Loucy (cell line): ENCODE measurements at regions not wholly inside any gene's neighbourhood (a gene's known extent, or its start where the extent isn't known, plus 50 kb on each side); places are given as distances from the start of the nearest gene placed in this dataset.
"Not testable (repeated sequence)": the region's sequence is repeated elsewhere in the genome, so short reads cannot be mapped to it uniquely, and the experiment has no call there.

Source experiments
- H2AFZ ChIP-seq: fragments of 200-600 bp; sonication (generic); 2 replicates; pipeline ENCODE4 v1.6.0; 2016; ENCODE audit warnings: antibody characterized with exemption, mild to moderate bottlenecking, low read length, moderate library complexity
- H3F3A ChIP-seq: fragments of 200-600 bp; 2 replicates; pipeline ENCODE4 v1.6.0; 2016; ENCODE audit warnings: antibody characterized with exemption, low read depth, mild to moderate bottlenecking
- H3K27me3 ChIP-seq: fragments of 200-600 bp; sonication (generic); 2 replicates; pipeline ENCODE4 v1.6.1; 2014; ENCODE audit warnings: low read length, mild to moderate bottlenecking; ENCODE audit not compliant: insufficient read depth, poor library complexity, severe bottlenecking
- H3K36me3 ChIP-seq: fragments of 200-600 bp; sonication (generic); 2 replicates; pipeline ENCODE4 v1.6.1; 2016; ENCODE audit warnings: low read length; ENCODE audit not compliant: insufficient read depth
- H3K4me1 ChIP-seq: fragments of 200-600 bp; sonication (generic); 2 replicates; pipeline ENCODE4 v1.5.1; 2014; ENCODE audit warnings: low read length, mild to moderate bottlenecking; ENCODE audit not compliant: insufficient read depth, poor library complexity, severe bottlenecking
- H3K4me2 ChIP-seq: fragments of 200-600 bp; sonication (generic); 2 replicates; pipeline ENCODE4 v1.6.0; 2014; ENCODE audit warnings: antibody characterized with exemption, low read length, low read depth, mild to moderate bottlenecking; ENCODE audit not compliant: poor library complexity, severe bottlenecking
- H3K4me3 ChIP-seq: fragments of 200-600 bp; sonication (generic); 2 replicates; pipeline ENCODE4 v1.5.1; 2014; ENCODE audit warnings: low read length, mild to moderate bottlenecking, mixed read lengths; ENCODE audit not compliant: poor library complexity, severe bottlenecking
- H3K79me2 ChIP-seq: fragments of 200-600 bp; sonication (generic); 2 replicates; pipeline ENCODE4 v1.6.1; 2014; ENCODE audit warnings: low read length; ENCODE audit not compliant: insufficient read depth
- H3K9ac ChIP-seq: fragments of 200-600 bp; sonication (generic); 2 replicates; pipeline ENCODE4 v1.6.0; 2014; ENCODE audit warnings: mild to moderate bottlenecking, low read depth, low read length, moderate library complexity; ENCODE audit not compliant: poor library complexity, severe bottlenecking
- H3K9me2 ChIP-seq: fragments of 200-600 bp; sonication (generic); replicated peaks from 2 replicates; pipeline ENCODE4 v1.6.1; 2016; ENCODE audit warnings: low read depth, low read length, mixed read lengths
- H3K9me3 ChIP-seq: fragments of 200-600 bp; sonication (generic); 2 replicates; pipeline ENCODE4 v1.6.1; 2014; ENCODE audit warnings: mild to moderate bottlenecking, antibody characterized with exemption, low read length, low read depth; ENCODE audit not compliant: insufficient read depth
- H4K20me1 ChIP-seq: fragments of 200-600 bp; sonication (generic); 2 replicates; pipeline ENCODE4 v1.6.0; 2014; ENCODE audit warnings: antibody characterized with exemption, low read length, mild to moderate bottlenecking; ENCODE audit not compliant: insufficient read depth, poor library complexity, severe bottlenecking
- CTCF ChIP-seq: fragments of 200-600 bp; sonication (generic); conservative IDR thresholded peaks from 2 replicates; pipeline ENCODE4 v1.5.1; 2014; ENCODE audit warnings: mild to moderate bottlenecking, antibody characterized with exemption, low read length
- EZH2phosphoT487 ChIP-seq: fragments of 200-600 bp; IDR thresholded peaks from 2 replicates; pipeline ENCODE4 v1.6.1; 2018; ENCODE audit warnings: antibody characterized with exemption, mild to moderate bottlenecking, moderate library complexity, borderline replicate concordance

GRCh38 chr5:125070961-125071360 is 324.5 kb upstream of the ZNF608 start:
- H3K4me2 ChIP-seq: no peak overlapping the region
- no peaks in the 10 kb centered on the region for H3K27me3 ChIP-seq
- H3K36me3 ChIP-seq: no peaks in the 10 kb centered on the region
- H4K20me1 ChIP-seq: no peaks in the 10 kb centered on the region
- no peak overlapping the region for H3K4me3 ChIP-seq
- H2AFZ ChIP-seq: no peak overlapping the region
- no peaks in the 10 kb centered on the region for H3K9me2 ChIP-seq
- no peaks in the 10 kb centered on the region for H3K9me3 ChIP-seq
- no peaks in the 10 kb centered on the region for H3F3A ChIP-seq
- TF ChIP-seq CTCF (no peak), EZH2phosphoT487 (no peak)
- H3K79me2 ChIP-seq: no peaks in the 10 kb centered on the region
- H3K4me1 ChIP-seq: peaks cover 6% of the 10 kb centered on the region
- no peak overlapping the region for H3K9ac ChIP-seq

GRCh38 chr5:125073090-125073489 is 326.7 kb upstream of the ZNF608 start:
- H3K27me3 ChIP-seq: no peaks in the 10 kb centered on the region
- H2AFZ ChIP-seq: no peak overlapping the region
- no peaks in the 10 kb centered on the region for H4K20me1 ChIP-seq

GRCh38 chr5:125075567-125075966 is 329.1 kb upstream of the ZNF608 start:
- Histone ChIP-seq H2AFZ (no peak overlapping the region), H3K9me2 (no peaks in the 10 kb centered on the region), H3K9ac (no peak overlapping the region), H3K9me3 (no peaks in the 10 kb centered on the region), H3K4me3 (no peak overlapping the region), H3K27me3 (no peaks in the 10 kb centered on the region), H3F3A (no peaks in the 10 kb centered on the region), H3K4me1 (no peaks in the 10 kb centered on the region), H3K36me3 (no peaks in the 10 kb centered on the region), H4K20me1 (no peaks in the 10 kb centered on the region), H3K79me2 (no peaks in the 10 kb centered on the region), H3K4me2 (no peak overlapping the region)
- TF ChIP-seq CTCF (no peak), EZH2phosphoT487 (no peak)

More at GRCh38 chr5:125073090-125073489, 326.7 kb upstream of the ZNF608 start:
- Histone ChIP-seq H3K4me3 (no peak overlapping the region), H3K79me2 (no peaks in the 10 kb centered on the region), H3K4me1 (no peaks in the 10 kb centered on the region), H3F3A (no peaks in the 10 kb centered on the region), H3K36me3 (no peaks in the 10 kb centered on the region), H3K9me2 (no peaks in the 10 kb centered on the region), H3K4me2 (no peak overlapping the region), H3K9ac (no peak overlapping the region), H3K9me3 (no peaks in the 10 kb centered on the region)
- TF ChIP-seq EZH2phosphoT487: no peak
- TF ChIP-seq CTCF: no peak

- H3K9me2 ChIP-seq, H3K36me3 ChIP-seq, H3K9ac ChIP-seq, H3K27me3 ChIP-seq, H3K4me1 ChIP-seq, H3K4me2 ChIP-seq, H3K4me3 ChIP-seq, H2AFZ ChIP-seq, H4K20me1 ChIP-seq, H3F3A ChIP-seq, H3K9me3 ChIP-seq, H3K79me2 ChIP-seq: not testable (repeated sequence)
These were observed 332.6 kb upstream of the ZNF608 start for GRCh38 chr5:125079028-125079427.
